Endothelial cell of umbilical vein (primary cell): ENCODE measurements at regions not wholly inside any gene's neighbourhood (a gene's known extent, or its start where the extent isn't known, plus 50 kb on each side); places are given as distances from the start of the nearest gene placed in this dataset.

Experiments used
- BruUV-seq: library from RNA; stranded (reverse); fragments of 400-500 nt; replicated peaks from 2 replicates; lab custom pipeline; 2021; lab: Mats Ljungman, UMichigan
- CTCF ChIA-PET: fragments of 300-600, 350-600 bp; sonication (Branson Sonifier 250); formaldehyde crosslinking; loops from one replicate; lab custom pipeline; 2021; ENCODE audit warnings: antibody characterized with exemption, inconsistent platforms; lab: Charles Lee
- POLR2A ChIA-PET: fragments of 300-600, 350-600 bp; sonication (Branson Sonifier 250); formaldehyde crosslinking; loops from one replicate; lab custom pipeline; 2021; ENCODE audit warnings: antibody characterized with exemption, inconsistent platforms; lab: Charles Lee
- DNase-seq: peaks from one replicate; pipeline ENCODE4 v3.0.0-alpha.2; 2011; ENCODE audit warnings: low read depth, low spot score
- FAIRE-seq: peaks from 2 replicates; lab custom pipeline; 2011; peaks lifted over from hg19 to GRCh38; lab: Jason Lieb, UNC
- H2AFZ ChIP-seq: 2 replicates; pipeline ENCODE4 v1.6.0; 2012; ENCODE audit warnings: low read depth, low read length, control low read depth, inconsistent platforms
- H3K27ac ChIP-seq: 2 replicates; pipeline ENCODE4 v1.5.1; 2011; ENCODE audit warnings: low read depth, mild to moderate bottlenecking, control low read depth, low read length, moderate library complexity; ENCODE audit not compliant: insufficient read depth
- H3K27me3 ChIP-seq, 2 experiments: 2 replicates each; pipeline versions ENCODE4 v1.6.0 to v1.6.1; 2011; ENCODE audit warnings: low read length in 2 of 2, mixed read lengths in 1 of 2; ENCODE audit not compliant: control insufficient read depth in 2 of 2, insufficient read depth in 2 of 2
- H3K36me3 ChIP-seq, 2 experiments: 2 replicates in 1 of 2; 3 replicates in 1 of 2; pipeline ENCODE4 v1.5.1; 2011; ENCODE audit warnings: low read length in 2 of 2, mild to moderate bottlenecking in 1 of 2, moderate library complexity in 1 of 2; ENCODE audit not compliant: control insufficient read depth in 2 of 2, insufficient read depth in 2 of 2; ENCODE audit errors: extremely low read depth in 1 of 2
- H3K4me1 ChIP-seq: 3 replicates; pipeline ENCODE4 v1.5.1; 2011; ENCODE audit warnings: mild to moderate bottlenecking, low read length; ENCODE audit not compliant: control insufficient read depth, insufficient read depth; ENCODE audit errors: extremely low read depth
- H3K4me2 ChIP-seq: 2 replicates; pipeline ENCODE4 v1.6.1; 2011; ENCODE audit warnings: low read length, control low read depth, mixed read lengths; ENCODE audit not compliant: insufficient read depth
- H3K4me3 ChIP-seq, 3 experiments: fragments of 200-600 bp in 1 of 3; sonication (generic), shearing (Covaris generic) in 1 of 3; replicated peaks in 1 of 3; 2 replicates each; pipeline ENCODE4 v1.5.1; 2011 to 2016; ENCODE audit warnings: control low read depth in 3 of 3, low read length in 3 of 3, mild to moderate bottlenecking in 2 of 3, inconsistent platforms in 1 of 3, low read depth in 1 of 3, moderate library complexity in 1 of 3; ENCODE audit not compliant: insufficient read depth in 1 of 3
- H3K79me2 ChIP-seq: 2 replicates; pipeline ENCODE4 v1.6.0; 2012; ENCODE audit warnings: low read length, inconsistent platforms; ENCODE audit not compliant: control insufficient read depth, insufficient read depth
- H3K9ac ChIP-seq: replicated peaks from 2 replicates; pipeline ENCODE3; 2011; ENCODE audit warnings: low read length, control low read depth; ENCODE audit not compliant: insufficient read depth; ENCODE audit errors: extremely low read depth
- H3K9me1 ChIP-seq: replicated peaks from 3 replicates; pipeline ENCODE4 v1.6.0; 2011; ENCODE audit warnings: mild to moderate bottlenecking, low read length; ENCODE audit not compliant: control insufficient read depth, insufficient read depth; ENCODE audit errors: extremely low read depth
- H3K9me3 ChIP-seq: replicated peaks from 2 replicates; pipeline ENCODE4 v1.5.1; 2012; ENCODE audit warnings: low read length, inconsistent platforms; ENCODE audit not compliant: control insufficient read depth, insufficient read depth
- H4K20me1 ChIP-seq: replicated peaks from 2 replicates; pipeline ENCODE3; 2011; ENCODE audit warnings: mild to moderate bottlenecking, low read length; ENCODE audit not compliant: control insufficient read depth, insufficient read depth; ENCODE audit errors: extremely low read depth
- CTCF ChIP-seq, 2 donors: IDR thresholded peaks; 1 replicate in 1 of 2; 2 replicates in 1 of 2; pipeline ENCODE4 v1.5.1; 2011; ENCODE audit warnings: low read length in 2 of 2, mild to moderate bottlenecking in 2 of 2, moderate library complexity in 2 of 2, control low read depth in 1 of 2, inconsistent platforms in 1 of 2, low read depth in 1 of 2; ENCODE audit not compliant: insufficient read depth in 1 of 2; ENCODE audit errors: extremely low read depth in 1 of 2
- EZH2 ChIP-seq: IDR thresholded peaks from 2 replicates; pipeline ENCODE4 v1.6.1; 2012; ENCODE audit warnings: borderline replicate concordance, low read depth, mild to moderate bottlenecking, moderate library complexity, low read length, inconsistent platforms; ENCODE audit not compliant: severe bottlenecking
- FOS ChIP-seq: IDR thresholded peaks from 2 replicates; pipeline ENCODE4 v1.6.1; 2011; ENCODE audit warnings: mild to moderate bottlenecking, low read length, moderate library complexity, borderline replicate concordance; ENCODE audit not compliant: insufficient read depth
- GATA2 ChIP-seq: IDR thresholded peaks from 2 replicates; pipeline ENCODE4 v1.7.0; 2011; ENCODE audit warnings: low read depth, mild to moderate bottlenecking, moderate library complexity, mixed read lengths, low read length; ENCODE audit not compliant: insufficient read length, insufficient read depth
- JUN ChIP-seq: IDR thresholded peaks from 2 replicates; pipeline ENCODE4 v1.6.1; 2011; ENCODE audit warnings: borderline replicate concordance, low read depth; ENCODE audit not compliant: insufficient read length, insufficient read depth
- MAX ChIP-seq: IDR thresholded peaks from 2 replicates; pipeline ENCODE4 v1.6.1; 2011; ENCODE audit not compliant: insufficient read depth, insufficient read length
- MYC ChIP-seq: IDR thresholded peaks from one replicate; pipeline ENCODE4 v1.6.1; 2011; ENCODE audit warnings: mild to moderate bottlenecking, low read depth, low read length
- POLR2A ChIP-seq: IDR thresholded peaks from 2 replicates; pipeline ENCODE4 v1.6.1; 2012; ENCODE audit warnings: low read depth, mild to moderate bottlenecking, control low read depth, low read length
- POLR2AphosphoS5 ChIP-seq: IDR thresholded peaks from 2 replicates; pipeline ENCODE4 v1.6.1; 2012; ENCODE audit warnings: low read depth, mild to moderate bottlenecking, control low read depth, low read length, moderate library complexity; ENCODE audit not compliant: insufficient read depth
- dilution Hi-C: fragments of 300-500 bp; cut with MboI; formaldehyde crosslinking; loops from one replicate; pipeline ENCODE4 v1.15.0; 2019; ENCODE audit warnings: low sequenced_read_pairs; ENCODE audit not compliant: extremely low pct_ligation_motif_present
- intact Hi-C: fragments of 100-400 bp; cut with micrococcal nuclease; formaldehyde crosslinking; loops from one replicate; pipeline ENCODE4 v1.10.0; 2022

GRCh38 chr12:111193067-111193466 lies 175.8 kb downstream of the PHETA1 start:
- dilution Hi-C loops (no loop called here), intact Hi-C loops (no loop called here)
- Histone ChIP-seq H3K9ac (no peak overlapping the region), H3K9me1 (no peaks in the 10 kb centered on the region), H3K4me2 (no peak overlapping the region), H4K20me1 (no peaks in the 10 kb centered on the region), H3K27ac (no peak overlapping the region), H3K27me3 (no peaks in the 10 kb centered on the region), H3K4me1 (no peaks in the 10 kb centered on the region), H3K79me2 (no peaks in the 10 kb centered on the region), H2AFZ (no peak overlapping the region), H3K9me3 (no peaks in the 10 kb centered on the region), H3K4me3 (no peak overlapping the region), H3K36me3 (no peaks in the 10 kb centered on the region)
- no TSS peak for BruUV-seq
- TF ChIP-seq GATA2 (no peak), CTCF (IDR thresholded peaks at IDR 0.05; ENCODE audit: extremely low read depth in 1 of 2, insufficient read depth in 1 of 2, low read depth in 1 of 2, low read length in 2 of 2) (no peak), FOS (no peak), JUN (no peak), MAX (no peak), POLR2AphosphoS5 (no peak), MYC (no peak), POLR2A (no peak), EZH2 (no peak)
- no peak for FAIRE-seq
- ChIA-PET POLR2A (no interaction called here), CTCF (no interaction called here)
- DNase-seq: no peak
